ENCODE measurements at regions not wholly inside any gene's neighbourhood (a gene's known extent, or its start where the extent isn't known, plus 50 kb on each side); places are given as distances from the start of the nearest gene placed in this dataset.

GRCh38 chr1:228902781-228903433 lies 167.6 kb downstream of the RHOU start (continued):
- 0 out of 2 replicates have a peak, but pooled peaks have one; percentile 8 for TF ChIP-seq TFDP1 (CRISPR knock-in tag; IDR thresholded peaks at IDR 0.05; ENCODE audit: borderline replicate concordance)
- peak; percentile 66 for TF ChIP-seq SAP130 (CRISPR knock-in tag; IDR thresholded peaks at IDR 0.05; ENCODE audit: low read depth)
- 0 out of 2 replicates have a peak, but pooled peaks have one; percentile 35 for TF ChIP-seq ZNF816 (CRISPR knock-in tag; IDR thresholded peaks at IDR 0.05; ENCODE audit: borderline replicate concordance)
- peak; percentile 78; the same call in 1 of the 2 replicates for TF ChIP-seq SOX5 (CRISPR knock-in tag; IDR thresholded peaks at IDR 0.05; ENCODE audit: borderline replicate concordance)
- TF ChIP-seq ARID3A (IDR thresholded peaks at IDR 0.05; ENCODE audit: low read depth, low read length) = 0 out of 2 replicates have a peak, but pooled peaks have one; percentile 43
- TF ChIP-seq ZNF710 (CRISPR knock-in tag; IDR thresholded peaks at IDR 0.05; ENCODE audit: borderline replicate concordance) = 0 out of 2 replicates have a peak, but pooled peaks have one; percentile 46
- TF ChIP-seq MYPOP (CRISPR knock-in tag; IDR thresholded peaks at IDR 0.05) = no peak
- TF ChIP-seq TCF12 (IDR thresholded peaks at IDR 0.05) = no peak
- no peak for TF ChIP-seq TCF12 (CRISPR knock-in tag; IDR thresholded peaks at IDR 0.05)
- no peak for TF ChIP-seq ZBTB42 (CRISPR knock-in tag; IDR thresholded peaks at IDR 0.05)
- TF ChIP-seq SP1 (IDR thresholded peaks at IDR 0.05) = no peak
- TF ChIP-seq SP1 (CRISPR knock-in tag; IDR thresholded peaks at IDR 0.05) = no peak
- TF ChIP-seq ZNF24 (IDR thresholded peaks at IDR 0.05) = no peak
- TF ChIP-seq ZNF350 (CRISPR knock-in tag; IDR thresholded peaks at IDR 0.05; ENCODE audit: borderline replicate concordance, low read depth) = no peak
- no peak for TF ChIP-seq SOX13 (IDR thresholded peaks at IDR 0.05)
- peak in 1 of 2 experiments; percentile 67; a peak in 1 of 4 replicates for TF ChIP-seq SOX13 (CRISPR knock-in tag; conservative IDR thresholded peaks at IDR 0.05 in 1 of 2, IDR thresholded peaks at IDR 0.05 in 1 of 2)
- TF ChIP-seq MTERF4 (CRISPR knock-in tag; IDR thresholded peaks at IDR 0.05) = 0 out of 2 replicates have a peak, but pooled peaks have one; percentile 14
- TF ChIP-seq RXRB (CRISPR knock-in tag; IDR thresholded peaks at IDR 0.05; ENCODE audit: borderline replicate concordance) = peak; percentile 46
- TF ChIP-seq SMAD3 (CRISPR knock-in tag; IDR thresholded peaks at IDR 0.05) = peak; percentile 15; the same call in 1 of the 2 replicates
- no peak for TF ChIP-seq ATF7-NPFF (CRISPR knock-in tag; IDR thresholded peaks at IDR 0.05; ENCODE audit: low read depth)
- TF ChIP-seq ARNT2 (CRISPR knock-in tag; IDR thresholded peaks at IDR 0.05; ENCODE audit: low read depth) = no peak
- TF ChIP-seq KDM6A (CRISPR knock-in tag; IDR thresholded peaks at IDR 0.05; ENCODE audit: low read depth) = 0 out of 2 replicates have a peak, but pooled peaks have one; percentile 38
- no peak for TF ChIP-seq TCF7 (IDR thresholded peaks at IDR 0.05; ENCODE audit: low read depth)
- peak; percentile 59; the same call in 1 of the 2 replicates for TF ChIP-seq ZNF878 (CRISPR knock-in tag; IDR thresholded peaks at IDR 0.05)

All from HepG2 (cell line).